Peyer's patch (tissue), 4 donors: ENCODE measurements at regions not wholly inside any gene's neighbourhood (a gene's known extent, or its start where the extent isn't known, plus 50 kb on each side); places are given as distances from the start of the nearest gene placed in this dataset.

Experiments used
- POLR2A ChIP-seq, 2 donors: fragments of 450-650 bp; IDR thresholded peaks; one replicate each; pipeline ENCODE4 v1.5.1; 2017; ENCODE audit warnings: antibody characterized with exemption in 2 of 2, mild to moderate bottlenecking in 2 of 2, moderate library complexity in 2 of 2
- TF ChIP-seq, protein P1 (sequence below), 6 experiments: fragments of 450-650 bp in 4 of 6; fragments of 200-600 bp in 2 of 6; sonication (generic) in 1 of 6; IDR thresholded peaks; one replicate each; pipeline ENCODE4 v1.5.1; 2017 to 2019; ENCODE audit warnings: antibody characterized with exemption in 6 of 6, mild to moderate bottlenecking in 3 of 6, moderate library complexity in 1 of 6

DNA sequence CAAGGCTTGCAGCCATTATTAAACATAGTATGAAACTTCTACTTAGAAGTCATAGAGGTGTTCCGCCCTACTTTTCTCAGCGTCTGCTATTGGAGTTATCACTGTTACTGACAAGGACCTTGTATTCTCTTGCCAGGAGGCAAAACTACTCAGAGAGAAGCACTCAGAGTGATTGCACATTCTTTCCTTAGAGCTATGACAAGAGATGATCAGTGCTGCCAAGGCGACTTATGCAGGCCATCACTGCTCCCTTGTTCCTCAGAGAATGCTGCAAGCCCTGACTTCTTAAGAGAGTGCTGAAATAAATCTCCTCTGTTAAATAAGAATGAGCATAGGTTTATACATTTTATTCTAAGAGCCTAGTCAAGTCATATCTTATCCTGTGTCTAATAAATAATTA is 534.6 kb upstream of the PHF14 start:
- TF ChIP-seq, protein P1, sequence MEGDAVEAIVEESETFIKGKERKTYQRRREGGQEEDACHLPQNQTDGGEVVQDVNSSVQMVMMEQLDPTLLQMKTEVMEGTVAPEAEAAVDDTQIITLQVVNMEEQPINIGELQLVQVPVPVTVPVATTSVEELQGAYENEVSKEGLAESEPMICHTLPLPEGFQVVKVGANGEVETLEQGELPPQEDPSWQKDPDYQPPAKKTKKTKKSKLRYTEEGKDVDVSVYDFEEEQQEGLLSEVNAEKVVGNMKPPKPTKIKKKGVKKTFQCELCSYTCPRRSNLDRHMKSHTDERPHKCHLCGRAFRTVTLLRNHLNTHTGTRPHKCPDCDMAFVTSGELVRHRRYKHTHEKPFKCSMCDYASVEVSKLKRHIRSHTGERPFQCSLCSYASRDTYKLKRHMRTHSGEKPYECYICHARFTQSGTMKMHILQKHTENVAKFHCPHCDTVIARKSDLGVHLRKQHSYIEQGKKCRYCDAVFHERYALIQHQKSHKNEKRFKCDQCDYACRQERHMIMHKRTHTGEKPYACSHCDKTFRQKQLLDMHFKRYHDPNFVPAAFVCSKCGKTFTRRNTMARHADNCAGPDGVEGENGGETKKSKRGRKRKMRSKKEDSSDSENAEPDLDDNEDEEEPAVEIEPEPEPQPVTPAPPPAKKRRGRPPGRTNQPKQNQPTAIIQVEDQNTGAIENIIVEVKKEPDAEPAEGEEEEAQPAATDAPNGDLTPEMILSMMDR (IDR thresholded peaks at IDR 0.05): no peak
- no peak for TF ChIP-seq POLR2A (IDR thresholded peaks at IDR 0.05)
